OCI-LY1 (cell line): ENCODE measurements at regions not wholly inside any gene's neighbourhood (a gene's known extent, or its start where the extent isn't known, plus 50 kb on each side); places are given as distances from the start of the nearest gene placed in this dataset.

Source experiments
- EZH2 ChIP-seq: fragments of 200-600 bp; sonication (generic), shearing (Covaris generic); IDR thresholded peaks from 2 replicates; pipeline ENCODE4 v1.8.0; 2017; ENCODE audit warnings: borderline replicate concordance, mixed run types, mild to moderate bottlenecking, antibody characterized with exemption, low read length, moderate library complexity, mixed read lengths
- TF ChIP-seq, protein P1 (sequence below): fragments of 200-600 bp; sonication (generic), shearing (Covaris generic); IDR thresholded peaks from 2 replicates; pipeline ENCODE4 v1.5.1; 2017; ENCODE audit warnings: mild to moderate bottlenecking, antibody characterized with exemption, low read length, moderate library complexity, mixed read lengths

DNA sequence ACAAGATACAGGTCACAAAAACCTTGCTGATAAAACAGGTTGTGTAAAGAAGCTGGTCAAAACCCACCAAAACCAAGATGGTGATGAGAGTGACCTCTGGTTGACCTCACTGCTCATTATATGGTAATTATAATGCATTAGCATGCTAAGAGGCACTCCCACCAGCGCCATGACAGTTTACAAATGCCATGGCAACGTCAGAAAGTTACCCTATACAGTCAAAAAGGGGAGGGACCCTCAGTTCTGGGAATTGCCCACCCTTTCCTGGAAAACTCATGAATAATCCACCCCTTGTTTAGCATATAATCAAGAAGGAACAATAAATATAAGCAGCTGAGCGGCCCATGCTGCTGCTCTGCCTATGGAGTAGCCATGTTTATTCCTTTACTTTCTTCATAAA is 434.1 kb downstream of the ZNF536 start:
- TF ChIP-seq, protein P1, sequence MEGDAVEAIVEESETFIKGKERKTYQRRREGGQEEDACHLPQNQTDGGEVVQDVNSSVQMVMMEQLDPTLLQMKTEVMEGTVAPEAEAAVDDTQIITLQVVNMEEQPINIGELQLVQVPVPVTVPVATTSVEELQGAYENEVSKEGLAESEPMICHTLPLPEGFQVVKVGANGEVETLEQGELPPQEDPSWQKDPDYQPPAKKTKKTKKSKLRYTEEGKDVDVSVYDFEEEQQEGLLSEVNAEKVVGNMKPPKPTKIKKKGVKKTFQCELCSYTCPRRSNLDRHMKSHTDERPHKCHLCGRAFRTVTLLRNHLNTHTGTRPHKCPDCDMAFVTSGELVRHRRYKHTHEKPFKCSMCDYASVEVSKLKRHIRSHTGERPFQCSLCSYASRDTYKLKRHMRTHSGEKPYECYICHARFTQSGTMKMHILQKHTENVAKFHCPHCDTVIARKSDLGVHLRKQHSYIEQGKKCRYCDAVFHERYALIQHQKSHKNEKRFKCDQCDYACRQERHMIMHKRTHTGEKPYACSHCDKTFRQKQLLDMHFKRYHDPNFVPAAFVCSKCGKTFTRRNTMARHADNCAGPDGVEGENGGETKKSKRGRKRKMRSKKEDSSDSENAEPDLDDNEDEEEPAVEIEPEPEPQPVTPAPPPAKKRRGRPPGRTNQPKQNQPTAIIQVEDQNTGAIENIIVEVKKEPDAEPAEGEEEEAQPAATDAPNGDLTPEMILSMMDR = no peak
- TF ChIP-seq EZH2 = no peak
